Stomach smooth muscle (tissue), 2 donors: ENCODE measurements at regions not wholly inside any gene's neighbourhood (a gene's known extent, or its start where the extent isn't known, plus 50 kb on each side); places are given as distances from the start of the nearest gene placed in this dataset.

Experiments
- H3K27ac ChIP-seq: one replicate; pipeline ENCODE4 v1.7.0; 2013; ENCODE audit warnings: mild to moderate bottlenecking, low read length, inconsistent platforms
- H3K27me3 ChIP-seq, 2 donors: one replicate each; pipeline ENCODE4 v1.7.0; 2013; ENCODE audit warnings: low read length in 2 of 2; ENCODE audit not compliant: insufficient read depth in 2 of 2, control insufficient read depth in 1 of 2
- H3K36me3 ChIP-seq, 2 donors: one replicate each; pipeline ENCODE4 v1.7.0; 2013; ENCODE audit warnings: low read length in 2 of 2; ENCODE audit not compliant: control insufficient read depth in 2 of 2, insufficient read depth in 2 of 2
- H3K4me1 ChIP-seq: one replicate; pipeline ENCODE4 v1.7.0; 2013; ENCODE audit warnings: low read length; ENCODE audit not compliant: control insufficient read depth, insufficient read depth
- H3K4me3 ChIP-seq, 2 donors: one replicate each; pipeline ENCODE4 v1.7.0; 2013; ENCODE audit warnings: low read length in 2 of 2
- H3K9ac ChIP-seq, 2 donors: one replicate each; pipeline ENCODE4 v1.7.0; 2013; ENCODE audit warnings: low read length in 2 of 2, mild to moderate bottlenecking in 1 of 2
- H3K9me3 ChIP-seq, 2 donors: one replicate each; pipeline ENCODE4 v1.7.0; 2013; ENCODE audit warnings: low read length in 2 of 2; ENCODE audit not compliant: control insufficient read depth in 2 of 2
- donor health status: healthy.
- donor health status: Pancreatic carcinoma.

GRCh38 chr1:97014426-97014825 lies 292.8 kb downstream of the PTBP2 start:
- no peaks in the 10 kb centered on the region for H3K9me3 ChIP-seq
- no peak overlapping the region for H3K27ac ChIP-seq
- no peak overlapping the region for H3K9ac ChIP-seq
- H3K4me3 ChIP-seq, result no peak overlapping the region
- H3K27me3 ChIP-seq, result no peaks in the 10 kb centered on the region
- no peaks in the 10 kb centered on the region for H3K36me3 ChIP-seq
- no peaks in the 10 kb centered on the region for H3K4me1 ChIP-seq

GRCh38 chr1:97017895-97018294 lies 296.3 kb downstream of the PTBP2 start:
- Histone ChIP-seq H3K9me3 (no peaks in the 10 kb centered on the region), H3K4me3 (no peak overlapping the region), H3K9ac (no peak overlapping the region), H3K4me1 (no peaks in the 10 kb centered on the region), H3K27ac (no peak overlapping the region), H3K27me3 (no peaks in the 10 kb centered on the region), H3K36me3 (no peaks in the 10 kb centered on the region)
